Posterior cingulate gyrus (tissue), 11 donors: ENCODE measurements at regions not wholly inside any gene's neighbourhood (a gene's known extent, or its start where the extent isn't known, plus 50 kb on each side); places are given as distances from the start of the nearest gene placed in this dataset.

Experiments used
- DNase-seq, 10 donors: peaks; one replicate each; pipeline versions ENCODE4 v3.0.0 to v3.0.0-alpha.2; 2020 to 2021; ENCODE audit warnings: mixed read lengths in 3 of 10
- intact Hi-C: fragments of 100-400 bp; cut with DNase I; formaldehyde crosslinking; loops from one replicate; pipeline ENCODE4 v1.15.1; 2023

DNA sequence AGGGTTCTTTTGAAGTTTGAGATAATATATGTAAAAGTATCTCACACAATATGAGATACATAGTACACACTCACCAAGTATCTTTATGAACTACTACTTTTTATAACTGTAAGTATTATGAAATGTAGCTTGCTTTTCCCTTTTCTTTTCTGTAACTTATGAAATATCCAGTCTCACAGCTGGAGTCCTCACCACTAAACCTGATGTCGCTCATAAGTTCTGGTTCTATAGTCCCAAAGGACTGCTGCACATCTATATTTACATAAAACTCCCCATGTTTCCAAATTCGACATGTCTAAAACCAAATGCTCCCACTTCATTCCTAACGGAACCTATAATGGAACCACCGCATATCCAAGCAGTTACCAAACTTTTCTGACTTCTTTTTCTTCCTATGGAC is 186.5 kb upstream of the SLC7A11 start:
- no peak for DNase-seq
- intact Hi-C loops = no loop called here

- intact Hi-C loops = no loop called here
- no peak for DNase-seq
Observed at GRCh38 chr4:138426786-138427185, 184.6 kb upstream of the SLC7A11 start.

DNA sequence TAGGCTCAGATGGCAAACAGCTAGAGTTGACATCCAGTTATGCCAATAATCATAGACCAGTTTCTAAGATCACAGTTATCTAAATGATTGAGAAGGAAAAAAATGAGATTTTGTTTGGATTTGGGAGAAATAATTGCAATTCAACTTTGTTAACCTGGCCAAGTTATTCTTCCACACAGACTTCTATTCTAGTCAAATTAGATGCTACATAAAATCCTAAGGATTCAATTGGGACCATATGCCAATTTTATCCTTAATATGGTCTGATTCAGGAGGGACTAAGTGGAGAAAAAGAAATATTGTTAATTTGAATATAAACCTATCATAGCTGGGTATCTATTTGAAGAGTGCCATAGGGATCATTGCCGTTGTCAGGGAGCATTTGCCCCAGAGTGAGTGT is 178.3 kb upstream of the SLC7A11 start:
- no peak for DNase-seq
- intact Hi-C loops = no loop called here

DNA sequence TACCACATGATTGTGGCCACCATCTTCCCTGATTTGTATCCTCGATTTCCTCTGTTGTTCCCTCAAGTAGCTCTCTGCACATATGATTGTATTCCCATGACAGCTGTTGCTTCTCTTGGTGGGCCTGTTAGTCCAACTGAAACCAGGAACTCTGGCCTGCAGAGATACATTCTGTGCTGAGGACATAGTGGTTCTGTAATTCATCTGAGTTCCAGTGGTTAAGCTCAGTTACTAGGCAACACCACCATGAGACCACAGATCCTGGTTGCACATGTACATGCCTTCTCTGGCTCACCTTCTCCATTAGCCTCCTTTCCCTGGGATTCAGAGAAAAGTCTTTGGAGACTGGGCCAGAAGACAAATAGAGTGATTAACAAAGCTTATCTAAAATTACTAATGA is 172.1 kb upstream of the SLC7A11 start:
- no peak for DNase-seq
- intact Hi-C loops = no loop called here

DNA sequence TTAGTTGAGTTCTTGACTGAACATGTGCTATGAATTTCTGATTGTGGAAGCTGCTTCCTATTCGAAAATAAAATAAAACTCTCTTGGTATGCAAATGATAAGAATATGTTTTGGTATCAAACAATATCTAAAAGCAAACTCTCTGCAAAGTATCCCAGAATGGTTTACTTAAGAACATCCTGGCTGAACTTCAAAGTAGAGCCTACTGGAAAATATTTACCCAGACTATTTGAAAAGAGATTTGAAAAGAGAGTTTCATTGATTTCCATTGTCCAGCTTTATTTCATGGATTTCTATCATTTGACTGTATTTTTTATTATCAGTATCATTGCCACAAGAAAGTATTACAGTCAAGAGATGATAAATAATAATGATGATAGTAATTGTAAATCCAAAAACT is 171.1 kb upstream of the SLC7A11 start:
- no peak for DNase-seq
- intact Hi-C loops = no loop called here

GRCh38 chr4:138412847-138413246 is 170.7 kb upstream of the SLC7A11 start:
- intact Hi-C loops = no loop called here
- no peak for DNase-seq

DNA sequence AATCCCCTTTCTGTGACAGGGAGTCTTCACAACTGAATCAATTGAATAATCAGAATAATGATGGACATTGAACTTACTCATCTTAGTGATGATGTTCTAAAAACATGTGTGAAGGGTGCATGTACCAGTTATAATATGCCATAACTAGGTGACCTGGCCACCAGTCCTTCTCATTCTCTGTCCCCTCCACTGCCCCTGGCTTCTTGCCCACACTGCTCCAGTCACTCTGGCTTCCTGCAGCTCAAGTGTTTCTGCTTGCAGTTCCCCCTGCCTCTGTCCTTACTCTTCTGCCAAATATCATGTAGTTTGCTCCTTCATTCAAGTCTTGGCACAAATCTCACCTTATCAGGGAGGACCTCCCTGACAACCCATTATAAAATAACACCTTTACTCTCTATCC is 168.1 kb upstream of the SLC7A11 start:
- DNase-seq = peak in 3 of 10 donors; percentile 12 to 76 (median 51)
- intact Hi-C loops = no loop called here

- intact Hi-C loops = no loop called here
- no peak for DNase-seq
Observed at GRCh38 chr4:138409670-138410069, 167.5 kb upstream of the SLC7A11 start.

DNA sequence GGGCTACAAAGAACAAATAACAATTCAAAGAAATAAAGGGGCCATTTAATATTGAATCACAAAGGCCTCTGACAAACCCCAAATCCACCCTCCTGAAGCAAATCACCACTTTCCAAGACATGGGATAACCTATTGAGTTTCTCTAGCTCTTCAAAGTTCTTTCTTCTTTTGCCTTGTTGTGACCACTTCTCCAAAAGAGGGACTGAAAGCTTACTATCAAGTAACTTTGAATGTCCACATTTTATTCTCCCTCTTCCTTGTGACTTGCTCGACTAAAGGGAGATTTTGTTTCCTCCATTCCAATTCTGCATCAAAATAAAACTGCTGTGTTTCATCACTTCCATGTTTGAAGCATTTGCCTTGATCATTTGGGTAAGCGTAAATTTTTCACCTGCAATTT is 166.6 kb upstream of the SLC7A11 start:
- intact Hi-C loops = no loop called here
- no peak for DNase-seq

DNA sequence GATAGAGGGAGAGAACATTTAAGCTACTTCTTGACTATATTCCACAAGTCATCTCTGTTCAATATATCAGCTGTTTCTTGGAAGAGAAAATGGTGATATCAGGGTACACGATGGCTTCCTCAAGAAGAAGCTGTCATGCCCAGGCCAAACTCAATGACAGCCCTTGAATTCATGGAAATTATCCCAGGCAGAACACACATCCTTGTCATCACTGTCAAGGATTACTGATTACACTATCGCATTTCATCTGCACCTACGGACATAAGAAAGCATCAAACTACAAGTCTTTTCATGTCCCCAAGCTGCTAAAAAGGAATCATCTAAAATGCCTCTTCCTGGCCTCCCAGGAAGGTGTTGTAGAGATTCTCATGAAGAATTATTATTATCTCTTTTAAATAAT is 165.2 kb upstream of the SLC7A11 start:
- DNase-seq = no peak
- intact Hi-C loops = no loop called here

DNA sequence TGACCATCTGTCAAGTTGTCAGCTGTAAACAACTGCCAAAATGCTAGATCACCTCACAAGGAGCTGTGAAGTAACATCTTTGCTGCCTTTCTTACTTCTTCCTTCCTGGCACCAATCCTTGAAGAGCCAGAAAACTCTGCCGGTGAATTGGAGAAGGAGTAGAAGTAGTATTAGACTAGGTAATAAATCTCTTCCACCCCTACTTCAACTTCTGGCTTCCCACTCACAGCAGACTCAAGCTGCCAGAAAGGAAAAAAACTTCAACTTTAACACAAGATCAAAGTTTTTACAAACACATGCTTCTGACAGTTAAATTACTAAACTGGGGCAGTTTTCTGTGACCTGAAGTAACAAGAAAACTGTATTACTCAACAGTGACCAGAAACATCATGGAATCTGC is 164.7 kb upstream of the SLC7A11 start:
- DNase-seq = no peak

GRCh38 chr4:138405934-138406567 is 163.9 kb upstream of the SLC7A11 start:
- intact Hi-C loops = no loop called here
- no peak for DNase-seq

More for the DNA sequence above, 164.7 kb upstream of the SLC7A11 start:
- intact Hi-C loops = no loop called here

GRCh38 chr4:138405466-138405891 is 163.3 kb upstream of the SLC7A11 start:
- intact Hi-C loops = no loop called here
- no peak for DNase-seq

DNA sequence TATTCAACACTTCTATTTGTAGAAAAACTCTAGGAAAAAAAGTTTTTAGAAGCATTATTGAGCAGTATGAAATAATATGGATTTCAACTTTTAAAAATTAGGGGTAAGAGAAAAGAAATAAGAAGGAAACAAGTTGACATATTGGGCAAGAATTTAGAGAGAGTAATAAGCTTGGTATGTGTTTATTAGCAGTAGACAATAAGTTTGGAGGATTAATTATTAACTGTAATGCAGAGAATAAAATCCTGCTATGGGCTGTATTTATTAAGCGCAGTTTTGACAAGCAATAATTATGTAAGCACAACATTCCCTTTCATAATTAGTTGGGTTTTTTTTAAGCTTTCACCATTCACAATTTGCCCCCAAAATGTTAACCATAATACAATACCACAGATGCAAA is 162.7 kb upstream of the SLC7A11 start:
- DNase-seq = no peak

DNA sequence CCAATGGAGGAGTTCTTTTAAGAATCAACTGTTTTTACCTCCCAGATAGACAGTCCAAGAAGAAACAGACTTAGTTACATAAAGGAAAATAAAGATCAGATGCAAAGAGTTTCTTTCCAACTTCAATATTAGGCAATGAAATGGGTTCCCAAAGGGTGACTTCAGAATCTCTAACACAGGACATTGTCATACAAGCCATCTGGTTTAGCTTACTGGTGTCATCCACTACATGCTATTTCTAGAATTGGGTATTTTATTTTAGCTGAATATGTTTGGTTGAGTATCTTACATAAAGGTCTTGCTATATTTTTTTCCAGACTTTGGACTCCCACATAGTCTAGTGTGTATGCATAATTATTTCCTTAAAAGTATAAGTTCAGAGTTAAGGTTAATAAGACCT is 162.1 kb upstream of the SLC7A11 start:
- intact Hi-C loops = no loop called here
- DNase-seq = no peak

More for the DNA sequence above, 162.7 kb upstream of the SLC7A11 start:
- intact Hi-C loops = no loop called here

- no peak for DNase-seq
- intact Hi-C loops = no loop called here
Observed at GRCh38 chr4:138401334-138401733, 159.2 kb upstream of the SLC7A11 start.

DNA sequence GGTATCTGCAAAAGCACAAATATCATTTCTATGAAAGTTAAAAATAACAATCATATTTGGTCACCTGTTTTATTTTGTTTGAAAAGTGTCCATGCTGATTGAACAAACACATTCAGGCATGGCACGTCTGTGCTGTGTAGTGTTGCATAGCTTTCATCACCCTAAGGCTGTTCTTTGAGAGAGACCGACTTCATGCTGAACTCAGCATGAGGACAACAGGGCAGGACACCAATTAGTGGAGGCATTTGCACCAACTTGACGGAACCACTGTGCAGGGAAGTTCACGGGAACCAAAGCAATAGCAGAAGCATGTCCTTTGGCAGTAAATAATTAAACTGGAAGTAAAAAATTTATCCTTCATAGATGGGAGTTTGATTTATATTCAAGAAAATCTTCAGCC is 158.4 kb upstream of the SLC7A11 start:
- intact Hi-C loops = no loop called here

GRCh38 chr4:138400066-138400465 is 157.9 kb upstream of the SLC7A11 start:
- intact Hi-C loops = no loop called here
- no peak for DNase-seq

More for the DNA sequence above, 158.4 kb upstream of the SLC7A11 start:
- no peak for DNase-seq

GRCh38 chr4:138399081-138399480 is 156.9 kb upstream of the SLC7A11 start:
- intact Hi-C loops = no loop called here
- DNase-seq = no peak

DNA sequence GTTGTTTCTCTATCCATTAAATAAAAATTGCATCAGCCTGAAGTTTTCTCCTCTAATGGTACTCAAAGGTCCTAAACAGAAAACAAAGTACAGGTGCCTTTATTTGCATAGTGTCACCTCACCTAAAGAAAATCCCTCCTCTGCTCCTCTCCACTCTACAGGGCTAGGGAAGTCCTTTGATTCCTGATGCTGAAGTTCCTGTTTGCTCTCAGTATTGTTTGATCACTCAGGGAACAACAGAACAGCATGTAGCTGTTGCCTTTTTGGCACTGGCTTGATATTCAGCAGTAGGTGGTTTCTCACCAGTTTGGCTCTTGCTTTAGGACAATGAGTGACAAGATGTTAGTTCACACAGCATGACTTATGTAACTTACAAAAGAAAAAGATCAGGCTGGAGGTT is 156.2 kb upstream of the SLC7A11 start:
- intact Hi-C loops = no loop called here
- DNase-seq = no peak

GRCh38 chr4:138393886-138394610 is 151.9 kb upstream of the SLC7A11 start:
- DNase-seq = no peak
- intact Hi-C loops = no loop called here

DNA sequence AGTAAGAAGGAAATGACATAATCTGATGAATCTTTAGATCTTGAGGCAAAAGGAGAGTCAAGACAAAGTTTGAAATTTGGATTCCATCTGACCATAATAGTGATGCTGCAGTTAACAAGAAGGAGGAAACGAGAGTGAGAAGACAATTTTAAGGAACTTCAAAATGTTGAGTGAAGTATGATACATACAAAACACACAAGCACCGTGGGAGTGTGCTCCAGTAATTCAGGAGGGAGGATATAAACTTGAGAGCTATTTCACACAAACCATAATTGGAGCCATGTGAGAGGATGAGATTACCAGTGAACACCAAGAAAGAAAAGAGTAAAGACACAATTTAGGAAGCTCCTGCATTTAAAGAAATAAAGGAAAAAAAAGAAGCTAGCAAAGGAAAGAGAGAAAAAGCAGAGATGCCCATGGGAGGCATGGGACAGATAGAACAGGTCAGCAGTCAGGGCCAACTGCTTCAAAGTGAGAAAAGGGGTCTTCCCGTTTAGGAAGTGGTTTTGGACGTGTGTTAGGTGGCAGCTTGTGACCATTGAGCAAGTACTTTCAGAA is 150.7 kb upstream of the SLC7A11 start:
- intact Hi-C loops = no loop called here

More for the DNA sequence above, 150.7 kb upstream of the SLC7A11 start:
- no peak for DNase-seq
